Common myeloid progenitor, CD34-positive (primary cell): ENCODE measurements at regions not wholly inside any gene's neighbourhood (a gene's known extent, or its start where the extent isn't known, plus 50 kb on each side); places are given as distances from the start of the nearest gene placed in this dataset.

ENCODE experiments used
- CTCF ChIA-PET: fragments of 350-600 bp; sonication (Branson Sonifier 250); formaldehyde crosslinking; loops from one replicate; lab custom pipeline; 2021; ENCODE audit warnings: antibody characterized with exemption; lab: Charles Lee
- POLR2A ChIA-PET: fragments of 350-600 bp; sonication (Branson Sonifier 250); formaldehyde crosslinking; loops from one replicate; lab custom pipeline; 2021; ENCODE audit warnings: antibody characterized with exemption; lab: Charles Lee
- DNase-seq, 3 donors: peaks; one replicate each; pipeline versions ENCODE4 v3.0.0 to v3.0.0-alpha.2; 2013
- H3K27ac ChIP-seq, 2 experiments: 1 replicate in 1 of 2; 2 replicates in 1 of 2; pipeline ENCODE4 v1.7.0; 2013; ENCODE audit warnings: inconsistent platforms in 2 of 2, low read length in 2 of 2, mild to moderate bottlenecking in 2 of 2, low read depth in 1 of 2, moderate library complexity in 1 of 2; ENCODE audit not compliant: severe bottlenecking in 2 of 2, insufficient read depth in 1 of 2, poor library complexity in 1 of 2
- H3K27me3 ChIP-seq, 5 experiments: replicated peaks in 2 of 5; 1 replicate in 3 of 5; 2 replicates in 2 of 5; pipeline versions ENCODE4 v1.6.1 to v1.7.0; 2013; ENCODE audit warnings: low read length in 4 of 5, mild to moderate bottlenecking in 2 of 5, moderate library complexity in 2 of 5, inconsistent platforms in 1 of 5; ENCODE audit not compliant: insufficient read depth in 5 of 5, control insufficient read depth in 4 of 5
- H3K36me3 ChIP-seq, 4 experiments: 1 replicate in 2 of 4; 2 replicates in 2 of 4; pipeline versions ENCODE4 v1.6.1 to v1.7.0; 2013; ENCODE audit warnings: low read length in 3 of 4, control low read depth in 1 of 4, mild to moderate bottlenecking in 1 of 4; ENCODE audit not compliant: control insufficient read depth in 4 of 4, insufficient read depth in 4 of 4
- H3K4me1 ChIP-seq, 4 experiments: 1 replicate in 3 of 4; 2 replicates in 1 of 4; pipeline versions ENCODE4 v1.6.1 to v1.7.1; 2013; ENCODE audit warnings: low read length in 3 of 4, mild to moderate bottlenecking in 3 of 4, control low read depth in 1 of 4, inconsistent platforms in 1 of 4, moderate library complexity in 1 of 4; ENCODE audit not compliant: control insufficient read depth in 4 of 4, insufficient read depth in 4 of 4; ENCODE audit errors: control extremely low read depth in 1 of 4
- H3K4me3 ChIP-seq, 7 experiments: 1 replicate in 4 of 7; 2 replicates in 3 of 7; pipeline versions ENCODE4 v1.5.1 to v1.7.0; 2013; ENCODE audit warnings: mild to moderate bottlenecking in 7 of 7, low read length in 6 of 7, moderate library complexity in 6 of 7, inconsistent platforms in 2 of 7, low read depth in 2 of 7, control low read depth in 1 of 7; ENCODE audit not compliant: insufficient read depth in 4 of 7, control insufficient read depth in 1 of 7; ENCODE audit errors: extremely low read depth in 1 of 7
- H3K9me3 ChIP-seq, 5 experiments: 1 replicate in 4 of 5; 2 replicates in 1 of 5; pipeline versions ENCODE4 v1.6.1 to v1.7.1; 2013; ENCODE audit warnings: low read length in 4 of 5, mild to moderate bottlenecking in 2 of 5, inconsistent platforms in 1 of 5, low read depth in 1 of 5, moderate library complexity in 1 of 5; ENCODE audit not compliant: control insufficient read depth in 4 of 5, insufficient read depth in 2 of 5; ENCODE audit errors: control extremely low read depth in 1 of 5
- WGBS: methylation state at CpG from one replicate; pipeline ENCODE4 v1.1.5; 2013; ENCODE audit not compliant: insufficient coverage; 5-methylcytosine and 5-hydroxymethylcytosine counted together

DNA sequence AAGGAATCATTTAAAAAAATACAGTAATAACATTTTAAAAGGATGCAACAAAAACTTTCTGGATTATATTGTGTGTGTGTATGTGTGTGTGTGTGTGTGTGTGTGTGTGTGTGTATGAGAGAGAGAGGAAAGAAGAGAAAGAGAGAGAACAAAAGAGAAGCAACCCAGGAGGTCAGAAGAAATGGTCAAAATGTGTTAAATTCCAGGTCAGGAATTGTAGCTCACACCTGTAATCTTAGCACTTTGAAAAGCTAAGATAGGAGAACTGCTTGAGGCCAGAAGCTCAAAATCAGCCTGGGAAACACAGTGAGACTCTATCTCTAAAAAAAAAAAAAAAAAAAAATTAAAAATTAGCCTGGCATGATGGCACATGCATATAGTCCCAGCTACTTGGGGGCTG, 311.8 kb upstream of the CDH12 start:
- H3K4me1 ChIP-seq = no peaks in the 10 kb centered on the region
- H3K4me3 ChIP-seq = no peak overlapping the region
- DNase-seq = no peak
- H3K36me3 ChIP-seq = no peaks in the 10 kb centered on the region
- no peaks in the 10 kb centered on the region for H3K27me3 ChIP-seq
- POLR2A ChIA-PET = no interaction called here
- CTCF ChIA-PET = no interaction called here
- no peaks in the 10 kb centered on the region for H3K9me3 ChIP-seq
- H3K27ac ChIP-seq = no peak overlapping the region

DNA sequence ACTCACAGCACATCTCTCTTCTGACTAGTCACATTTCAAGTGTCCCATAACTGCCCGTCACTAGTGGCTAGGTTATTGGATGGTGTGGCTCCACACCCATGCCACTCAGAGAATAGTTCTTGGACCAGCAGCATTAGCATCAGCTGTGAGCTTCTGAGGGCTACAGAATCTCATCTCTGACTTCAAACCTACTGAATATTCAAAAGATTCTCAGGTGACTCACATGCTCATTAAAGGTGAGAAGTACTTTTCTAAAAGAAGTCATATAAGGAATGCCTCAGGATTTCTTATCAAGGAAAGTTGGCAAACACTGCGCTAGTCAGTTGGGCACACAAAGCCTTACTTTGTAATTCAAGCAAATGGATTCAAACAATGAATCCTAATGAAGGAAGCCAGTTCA, 305.0 kb upstream of the CDH12 start:
- Histone ChIP-seq H3K9me3 (no peaks in the 10 kb centered on the region), H3K27ac (no peak overlapping the region), H3K27me3 (no peaks in the 10 kb centered on the region), H3K4me3 (no peak overlapping the region), H3K36me3 (no peaks in the 10 kb centered on the region), H3K4me1 (no peaks in the 10 kb centered on the region)
- POLR2A ChIA-PET = no interaction called here
- CTCF ChIA-PET = no interaction called here
- WGBS = 100% methylated on average over 1 of the region's 2 CpGs
- no peak for DNase-seq

DNA sequence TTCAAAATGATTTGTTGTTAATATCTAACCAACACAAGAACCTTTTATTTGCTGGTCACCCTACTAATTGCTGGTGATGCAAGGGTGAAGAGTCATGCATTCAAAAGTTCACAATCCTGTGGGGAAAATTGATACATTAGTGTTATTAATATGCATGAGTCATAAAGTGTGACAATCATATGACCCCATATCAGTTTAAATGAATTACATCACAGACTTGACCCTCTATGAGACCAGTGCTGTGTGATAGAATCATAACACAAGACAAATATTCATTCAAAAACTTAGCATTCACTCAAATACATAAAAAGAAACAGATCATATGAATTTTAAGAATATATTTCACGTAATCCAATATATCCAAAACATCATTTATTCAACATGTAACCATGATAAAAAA, 304.6 kb upstream of the CDH12 start:
- H3K27ac ChIP-seq = no peak overlapping the region
- H3K4me1 ChIP-seq = no peaks in the 10 kb centered on the region
- no peak for DNase-seq
- no peaks in the 10 kb centered on the region for H3K36me3 ChIP-seq
- no peaks in the 10 kb centered on the region for H3K27me3 ChIP-seq
- H3K9me3 ChIP-seq = no peaks in the 10 kb centered on the region
- CTCF ChIA-PET = no interaction called here
- POLR2A ChIA-PET = no interaction called here
- H3K4me3 ChIP-seq = no peak overlapping the region
- WGBS = no CpG with 5 or more reads among the region's 1 CpG

DNA sequence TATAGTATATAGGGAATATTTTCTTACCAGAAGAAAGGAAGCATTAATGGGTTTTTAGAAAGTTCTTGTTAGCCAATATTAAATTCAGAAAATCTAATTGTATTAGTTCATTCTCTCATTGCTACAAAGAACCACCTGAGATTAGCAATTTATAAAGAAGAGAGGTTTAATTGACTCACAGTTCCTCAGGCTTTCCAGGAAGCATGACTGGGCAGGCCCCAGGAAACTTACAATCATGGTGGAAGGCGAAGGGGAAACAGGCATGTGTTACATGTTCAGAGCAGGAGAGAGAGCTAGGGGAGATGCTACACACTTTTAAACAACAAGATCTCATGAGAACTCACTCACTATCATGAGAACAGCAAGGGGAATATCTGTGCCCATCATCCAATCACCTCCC, 304.0 kb upstream of the CDH12 start:
- H3K36me3 ChIP-seq = no peaks in the 10 kb centered on the region
- ChIA-PET POLR2A (no interaction called here), CTCF (no interaction called here)
- H3K4me3 ChIP-seq = no peak overlapping the region
- WGBS = no CpG with 5 or more reads among the region's 1 CpG
- no peaks in the 10 kb centered on the region for H3K9me3 ChIP-seq
- H3K27ac ChIP-seq = no peak overlapping the region
- no peak for DNase-seq
- H3K27me3 ChIP-seq = peaks cover 0 to 2% (median 0%) of the 10 kb centered on the region in 5 experiments
- H3K4me1 ChIP-seq = no peaks in the 10 kb centered on the region

DNA sequence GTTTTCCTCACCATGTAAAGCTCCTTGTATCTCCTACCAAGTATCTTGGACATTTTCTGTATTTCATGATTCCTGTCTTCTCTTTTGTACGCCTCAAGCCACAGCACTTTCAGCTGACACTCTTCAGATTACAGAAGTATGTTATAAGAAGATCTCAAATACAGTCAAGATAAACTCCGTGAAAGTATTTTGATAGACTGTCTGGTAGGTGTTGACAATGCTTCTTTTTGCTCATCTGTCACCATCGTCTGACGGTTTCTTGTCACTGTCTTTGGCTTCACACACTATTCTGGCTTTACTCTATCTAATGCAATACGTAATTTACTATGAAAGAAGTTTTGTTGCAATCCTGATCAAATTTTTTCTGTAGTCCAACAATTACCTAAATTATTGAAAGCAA, 294.5 kb upstream of the CDH12 start:
- WGBS = 80% methylated on average over 1 of the region's 5 CpGs
- ChIA-PET CTCF (no interaction called here), POLR2A (no interaction called here)
- no peaks in the 10 kb centered on the region for H3K36me3 ChIP-seq
- H3K27ac ChIP-seq = no peak overlapping the region
- peaks cover 0 to 4% (median 0%) of the 10 kb centered on the region in 5 experiments for H3K27me3 ChIP-seq
- H3K4me3 ChIP-seq = no peak overlapping the region
- H3K4me1 ChIP-seq = no peaks in the 10 kb centered on the region
- DNase-seq = no peak
- H3K9me3 ChIP-seq = no peaks in the 10 kb centered on the region

DNA sequence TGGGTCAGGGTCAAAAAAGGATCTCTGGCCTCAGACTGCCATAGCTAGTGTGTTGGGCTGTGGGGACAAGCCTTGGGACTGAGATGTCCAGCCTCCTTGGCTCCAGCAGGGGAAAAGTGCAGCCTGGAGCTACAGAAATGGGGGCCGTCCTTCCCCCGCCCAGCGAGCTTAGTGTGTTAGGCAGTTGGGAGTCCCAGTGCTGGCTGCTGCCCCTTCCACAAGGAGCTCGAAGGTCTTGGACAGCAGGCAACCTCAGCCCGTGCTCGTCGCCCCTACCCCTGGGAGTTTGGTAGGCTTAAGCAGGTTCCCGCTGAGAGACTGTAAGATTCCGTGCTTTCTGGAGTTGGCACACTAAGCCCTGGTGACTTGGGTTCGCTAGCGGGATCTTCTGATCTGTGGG, 293.0 kb upstream of the CDH12 start:
- 96% methylated on average over 11 of the region's 11 CpGs for WGBS
- H3K9me3 ChIP-seq = no peaks in the 10 kb centered on the region
- ChIA-PET CTCF (interaction anchor here (0.6 kb wide), 1 partner anchor 32 kb away, joined by 3 read pairs; no protein-coding TSS in a partner anchor), POLR2A (no interaction called here)
- peaks cover 0 to 3% (median 0%) of the 10 kb centered on the region in 5 experiments for H3K27me3 ChIP-seq
- no peak overlapping the region for H3K4me3 ChIP-seq
- H3K4me1 ChIP-seq = no peaks in the 10 kb centered on the region
- no peak overlapping the region for H3K27ac ChIP-seq
- H3K36me3 ChIP-seq = no peaks in the 10 kb centered on the region
- no peak for DNase-seq

DNA sequence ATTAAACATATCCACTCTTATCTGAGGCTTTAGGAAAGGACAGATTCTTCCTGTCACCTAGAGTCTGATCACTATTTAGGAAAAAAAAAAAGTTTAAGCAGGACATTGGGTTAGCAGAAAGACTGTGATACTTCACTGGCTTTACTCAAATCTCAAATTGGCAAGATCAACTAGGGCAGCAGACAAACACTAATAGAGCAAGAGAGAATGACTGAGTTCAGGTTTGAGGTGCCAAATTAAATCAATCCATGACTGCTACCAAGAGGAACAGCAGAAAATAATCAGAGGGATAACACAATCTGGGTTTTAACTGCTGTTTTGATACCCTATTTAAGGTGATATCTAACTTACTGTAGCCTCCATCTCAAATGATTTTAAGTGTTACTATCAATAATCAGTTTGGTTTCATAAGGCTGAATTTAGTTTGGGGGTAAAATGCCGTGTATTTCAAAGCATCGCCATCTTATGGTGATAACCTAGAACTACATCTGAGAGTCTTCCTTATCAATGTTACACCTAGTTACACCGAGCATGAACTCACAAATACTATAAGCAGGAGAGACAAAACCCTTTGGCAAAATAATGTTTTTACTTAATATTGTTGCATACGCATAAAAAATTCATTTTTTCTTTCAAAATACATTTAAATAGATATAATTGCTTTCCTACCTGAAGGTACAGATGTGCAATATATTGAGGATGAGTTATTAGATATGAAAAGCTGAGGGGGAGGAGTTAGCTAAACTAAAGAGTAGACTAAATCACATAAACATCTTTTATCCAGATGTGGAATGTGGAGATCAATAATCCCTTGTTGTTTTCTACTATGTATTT, 286.4 kb upstream of the CDH12 start:
- Histone ChIP-seq H3K4me1 (no peaks in the 10 kb centered on the region), H3K27me3 (peaks cover 0 to 3% (median 0%) of the 10 kb centered on the region in 5 experiments), H3K4me3 (no peak overlapping the region), H3K36me3 (no peaks in the 10 kb centered on the region), H3K9me3 (no peaks in the 10 kb centered on the region), H3K27ac (no peak overlapping the region)
- POLR2A ChIA-PET = no interaction called here
- CTCF ChIA-PET = no interaction called here
- WGBS = no CpG with 5 or more reads among the region's 4 CpGs
- peak; percentile 4 to 41 (median 37) for DNase-seq
